MM.1S (cell line): ENCODE measurements at regions not wholly inside any gene's neighbourhood (a gene's known extent, or its start where the extent isn't known, plus 50 kb on each side); places are given as distances from the start of the nearest gene placed in this dataset.

Source experiments
- EZH2phosphoT487 ChIP-seq: fragments of 300-600 bp; sonication (generic); IDR thresholded peaks from 2 replicates; pipeline ENCODE4 v1.6.1; 2018; ENCODE audit warnings: antibody characterized with exemption, low read length
- TF ChIP-seq, protein P1 (sequence below): fragments of 300-600 bp; sonication (generic); IDR thresholded peaks from 2 replicates; pipeline ENCODE4 v1.5.1; 2016; ENCODE audit warnings: antibody characterized with exemption, low read length, mixed read lengths

DNA sequence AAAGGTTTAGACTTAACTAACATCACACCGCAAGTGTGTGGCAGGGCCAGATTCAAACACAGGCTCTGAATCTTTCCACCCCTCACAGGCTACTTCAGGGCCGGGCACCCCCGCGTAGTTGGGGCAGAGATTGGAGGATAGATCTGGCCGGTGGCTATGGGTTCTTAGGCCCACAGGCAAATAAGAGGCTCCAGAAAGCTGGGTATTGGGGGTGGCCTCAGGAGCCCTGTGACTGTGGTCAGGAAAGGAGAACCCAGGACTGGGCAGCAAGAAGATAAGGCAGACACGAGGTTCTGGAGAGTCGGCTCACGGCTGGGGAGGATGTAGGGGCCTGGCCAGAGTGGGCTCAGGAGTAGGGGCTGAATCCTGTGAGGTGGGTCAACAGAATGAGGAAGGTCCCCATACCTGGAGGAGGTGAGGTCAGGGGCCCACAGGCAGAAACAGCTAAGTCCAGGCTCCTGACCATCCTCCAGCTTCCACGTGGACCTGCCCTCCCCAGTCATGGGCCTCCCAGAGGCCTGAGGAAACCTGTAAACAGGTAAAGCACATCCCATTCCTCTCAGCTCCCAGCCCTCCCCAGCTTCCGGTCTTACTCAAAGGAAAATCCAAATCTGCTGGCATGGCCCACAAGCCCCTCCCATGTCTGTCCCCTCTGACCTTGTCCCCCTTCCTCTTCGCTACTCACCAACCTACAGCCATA, 306.2 kb downstream of the MATN1 start:
- TF ChIP-seq, protein P1, sequence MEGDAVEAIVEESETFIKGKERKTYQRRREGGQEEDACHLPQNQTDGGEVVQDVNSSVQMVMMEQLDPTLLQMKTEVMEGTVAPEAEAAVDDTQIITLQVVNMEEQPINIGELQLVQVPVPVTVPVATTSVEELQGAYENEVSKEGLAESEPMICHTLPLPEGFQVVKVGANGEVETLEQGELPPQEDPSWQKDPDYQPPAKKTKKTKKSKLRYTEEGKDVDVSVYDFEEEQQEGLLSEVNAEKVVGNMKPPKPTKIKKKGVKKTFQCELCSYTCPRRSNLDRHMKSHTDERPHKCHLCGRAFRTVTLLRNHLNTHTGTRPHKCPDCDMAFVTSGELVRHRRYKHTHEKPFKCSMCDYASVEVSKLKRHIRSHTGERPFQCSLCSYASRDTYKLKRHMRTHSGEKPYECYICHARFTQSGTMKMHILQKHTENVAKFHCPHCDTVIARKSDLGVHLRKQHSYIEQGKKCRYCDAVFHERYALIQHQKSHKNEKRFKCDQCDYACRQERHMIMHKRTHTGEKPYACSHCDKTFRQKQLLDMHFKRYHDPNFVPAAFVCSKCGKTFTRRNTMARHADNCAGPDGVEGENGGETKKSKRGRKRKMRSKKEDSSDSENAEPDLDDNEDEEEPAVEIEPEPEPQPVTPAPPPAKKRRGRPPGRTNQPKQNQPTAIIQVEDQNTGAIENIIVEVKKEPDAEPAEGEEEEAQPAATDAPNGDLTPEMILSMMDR = no peak
- TF ChIP-seq EZH2phosphoT487 = no peak
